HG03039 (cell line): ENCODE measurements at regions not wholly inside any gene's neighbourhood (a gene's known extent, or its start where the extent isn't known, plus 50 kb on each side); places are given as distances from the start of the nearest gene placed in this dataset.

ENCODE experiments used
- ATAC-seq: cut with Tn5 transposase; IDR thresholded peaks from one replicate; pipeline ENCODE4 v1.9.1; 2021; ENCODE audit warnings: mild to moderate bottlenecking, moderate library complexity; ENCODE audit not compliant: unreplicated experiment

GRCh38 chr15:86021281-86022264 lies 58.1 kb upstream of the AGBL1 start:
- no peak for ATAC-seq

DNA sequence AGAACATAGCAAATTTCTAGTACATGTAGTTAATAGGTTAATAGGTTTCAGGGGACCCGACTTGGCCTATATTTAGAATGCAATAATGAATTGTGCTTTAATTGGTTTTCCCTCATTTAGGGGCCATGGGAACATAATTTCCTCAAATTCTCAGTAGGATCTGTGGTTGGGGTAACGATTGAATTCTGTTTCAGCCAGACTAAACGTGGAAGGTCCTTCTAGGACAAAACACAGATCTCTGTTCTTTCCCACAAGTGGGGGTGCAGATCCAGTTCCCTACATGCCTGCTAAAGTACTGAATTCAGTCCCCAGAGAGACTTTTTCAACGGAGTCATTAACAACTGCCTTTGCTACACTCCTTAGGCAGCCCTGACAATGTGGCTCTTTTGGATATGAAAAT lies 50.7 kb upstream of the AGBL1 start:
- ATAC-seq, result no peak
